HL-60 (cell line): ENCODE measurements at regions not wholly inside any gene's neighbourhood (a gene's known extent, or its start where the extent isn't known, plus 50 kb on each side); places are given as distances from the start of the nearest gene placed in this dataset.

Experiments
- DNase-seq, 2 experiments: peaks; one replicate each; pipeline ENCODE4 v3.0.0-alpha.2; 2010 to 2020; ENCODE audit warnings: low read depth in 1 of 2, low spot score in 1 of 2
- H3K27ac ChIP-seq: fragments of 250-450 bp; sonication (Bioruptor Pico); replicated peaks from 2 replicates; pipeline ENCODE4 v1.5.1; 2020; ENCODE audit warnings: mild to moderate bottlenecking, moderate library complexity
- H3K27me3 ChIP-seq: fragments of 250-450 bp; sonication (Bioruptor Pico); 2 replicates; pipeline ENCODE4 v1.5.1; 2021; ENCODE audit warnings: mild to moderate bottlenecking, moderate library complexity; ENCODE audit not compliant: insufficient read depth, poor library complexity, severe bottlenecking
- H3K4me3 ChIP-seq: replicated peaks from 2 replicates; pipeline ENCODE4 v1.5.1; 2011; ENCODE audit warnings: mild to moderate bottlenecking, control low read depth, low read length; ENCODE audit not compliant: insufficient read depth
- CTCF ChIP-seq: IDR thresholded peaks from one replicate; pipeline ENCODE4 v1.5.1; 2011; ENCODE audit warnings: low read length, control low read depth, inconsistent platforms; ENCODE audit not compliant: insufficient read depth
- GABPA ChIP-seq: IDR thresholded peaks from 2 replicates; pipeline ENCODE4 v1.6.1; 2012; ENCODE audit warnings: low read depth
- POLR2AphosphoS5 ChIP-seq: IDR thresholded peaks from 2 replicates; pipeline ENCODE4 v1.6.1; 2012; ENCODE audit warnings: low read depth
- REST ChIP-seq: IDR thresholded peaks from 2 replicates; pipeline ENCODE4 v1.6.1; 2012; ENCODE audit warnings: low read depth; ENCODE audit not compliant: insufficient replicate concordance
- SPI1 ChIP-seq: IDR thresholded peaks from 2 replicates; pipeline ENCODE4 v1.6.1; 2012; ENCODE audit warnings: low read depth, mild to moderate bottlenecking, borderline replicate concordance

- TF ChIP-seq REST (no peak), SPI1 (no peak), CTCF (no peak), GABPA (no peak), POLR2AphosphoS5 (no peak)
- DNase-seq, result no peak
- Histone ChIP-seq H3K4me3 (no peak overlapping the region), H3K27me3 (no peaks in the 10 kb centered on the region), H3K27ac (no peak overlapping the region)
Measured at GRCh38 chr14:61972711-61973110, 210.5 kb downstream of the SNAPC1 start.

GRCh38 chr14:61973981-61974380 lies 211.8 kb downstream of the SNAPC1 start:
- no peak for DNase-seq
- H3K27ac ChIP-seq, result no peak overlapping the region

GRCh38 chr14:61977217-61977616 lies 215.0 kb downstream of the SNAPC1 start:
- H3K27me3 ChIP-seq, result no peaks in the 10 kb centered on the region
- TF ChIP-seq GABPA, result no peak
- no peak for TF ChIP-seq CTCF
- TF ChIP-seq REST, result no peak
- H3K4me3 ChIP-seq, result no peak overlapping the region
- H3K27ac ChIP-seq, result no peak overlapping the region
- no peak for DNase-seq

More at GRCh38 chr14:61973981-61974380, 211.8 kb downstream of the SNAPC1 start:
- TF ChIP-seq SPI1 (no peak), REST (no peak), GABPA (no peak), CTCF (no peak), POLR2AphosphoS5 (no peak)
- Histone ChIP-seq H3K27me3 (no peaks in the 10 kb centered on the region), H3K4me3 (no peak overlapping the region)
